HepG2 (cell line): ENCODE measurements at regions not wholly inside any gene's neighbourhood (a gene's known extent, or its start where the extent isn't known, plus 50 kb on each side); places are given as distances from the start of the nearest gene placed in this dataset.

ENCODE experiments used
- ATAC-seq: fragments of 200-7000 bp; cut with Tn5 transposase; 3 replicates; pipeline ENCODE4 v1.9.1; 2020; ENCODE audit warnings: mild to moderate bottlenecking, moderate library complexity
- BruUV-seq: library from RNA; stranded (reverse); fragments of 400-500 nt; replicated peaks from 2 replicates; lab custom pipeline; 2021; lab: Mats Ljungman, UMichigan
- CTCF ChIA-PET: fragments of 300-600 bp; formaldehyde crosslinking; extraction: SDS; loops from one replicate; lab custom pipeline; 2021; ENCODE audit warnings: low total read pairs, inconsistent platforms, low intra/inter-chr PET ratio; lab: Yijun Ruan, JAX
- POLR2A ChIA-PET: fragments of 350-600 bp; sonication (Branson Sonifier 250); formaldehyde crosslinking; loops from one replicate; lab custom pipeline; 2020; ENCODE audit warnings: antibody characterized with exemption, inconsistent platforms; lab: Yijun Ruan, JAX
- DNase-seq: peaks from one replicate; pipeline ENCODE4 v3.0.0-alpha.2; 2015; ENCODE audit warnings: low spot score
- FAIRE-seq: peaks from 3 replicates; lab custom pipeline; 2011; peaks lifted over from hg19 to GRCh38; lab: Jason Lieb, UNC
- H2AFZ ChIP-seq: one replicate; pipeline ENCODE4 v1.6.1; 2011; ENCODE audit warnings: low read length, inconsistent platforms
- H3K27ac ChIP-seq: fragments of 300-600 bp; 3 replicates; pipeline ENCODE4 v1.8.0; 2011; ENCODE audit warnings: mixed run types, mild to moderate bottlenecking, mixed read lengths, low read length, inconsistent platforms; ENCODE audit not compliant: insufficient read depth; ENCODE audit errors: extremely low read length
- H3K27me3 ChIP-seq, 2 experiments: fragments of 200-600 bp in 1 of 2; 2 replicates in 1 of 2; 3 replicates in 1 of 2; pipeline versions ENCODE4 v1.6.0 to v1.8.0; 2011; ENCODE audit warnings: low read length in 2 of 2, mild to moderate bottlenecking in 2 of 2, moderate library complexity in 2 of 2, inconsistent platforms in 1 of 2; ENCODE audit not compliant: insufficient read depth in 2 of 2, control insufficient read depth in 1 of 2
- H3K36me3 ChIP-seq, 2 experiments: fragments of 200-600 bp in 1 of 2; replicated peaks in 1 of 2; 2 replicates in 1 of 2; 3 replicates in 1 of 2; pipeline versions ENCODE4 v1.5.1 to v1.8.0; 2011; ENCODE audit warnings: low read length in 2 of 2, inconsistent platforms in 1 of 2; ENCODE audit not compliant: insufficient read depth in 2 of 2, control insufficient read depth in 1 of 2
- H3K4me1 ChIP-seq: 2 replicates; pipeline ENCODE4 v1.5.1; 2012; ENCODE audit warnings: low read length, inconsistent platforms; ENCODE audit not compliant: insufficient read depth
- H3K4me2 ChIP-seq: 2 replicates; pipeline ENCODE4 v1.6.0; 2011; ENCODE audit warnings: low read depth, low read length, inconsistent platforms
- H3K4me3 ChIP-seq, 3 experiments: fragments of 200-600 bp in 1 of 3; sonication (generic), shearing (Covaris generic) in 1 of 3; replicated peaks in 1 of 3; 2 replicates each; pipeline ENCODE4 v1.5.1; 2011 to 2016; ENCODE audit warnings: low read length in 3 of 3, inconsistent platforms in 2 of 3, low read depth in 2 of 3, mild to moderate bottlenecking in 2 of 3, control low read depth in 1 of 3, mixed read lengths in 1 of 3; ENCODE audit not compliant: insufficient read depth in 1 of 3
- H3K79me2 ChIP-seq: one replicate; pipeline ENCODE4 v1.6.1; 2011; ENCODE audit warnings: low read length, inconsistent platforms; ENCODE audit not compliant: insufficient read depth
- H3K9ac ChIP-seq: 2 replicates; pipeline ENCODE4 v1.6.0; 2011; ENCODE audit warnings: mild to moderate bottlenecking, low read depth, low read length, inconsistent platforms; ENCODE audit not compliant: insufficient read depth
- H3K9me3 ChIP-seq: 2 replicates; pipeline ENCODE4 v1.5.1; 2012; ENCODE audit warnings: mild to moderate bottlenecking, low read length
- H4K20me1 ChIP-seq: 2 replicates; pipeline ENCODE4 v1.6.0; 2011; ENCODE audit warnings: inconsistent platforms, mild to moderate bottlenecking, low read length, moderate library complexity; ENCODE audit not compliant: insufficient read depth
- STAG1 ChIP-seq: sonication (generic); formaldehyde crosslinking; IDR thresholded peaks from 2 replicates; pipeline ENCODE4 v1.4.0; 2020; ENCODE audit warnings: missing genetic modification reagents
- WGBS: methylation state at CpG from one replicate; pipeline ENCODE4 v1.1.6; 2017; ENCODE audit warnings: low lambda C conversion rate; 5-methylcytosine and 5-hydroxymethylcytosine counted together
- in situ Hi-C: cut with HindIII; loops from 2 replicates; pipeline ENCODE4 v1.10.0; 2017; ENCODE audit warnings: low pct_unique_long_range_greater_than_20kb; ENCODE audit not compliant: extremely low pct_ligation_motif_present
- intact Hi-C: fragments of 100-400 bp; cut with micrococcal nuclease; formaldehyde crosslinking; loops from one replicate; pipeline ENCODE4 v1.10.0; 2022; ENCODE audit not compliant: unreplicated experiment
- TF ChIP-seq, protein P1 (sequence below): sonication (generic); formaldehyde crosslinking; IDR thresholded peaks from 2 replicates; pipeline ENCODE4 v1.5.0; 2020; ENCODE audit warnings: mild to moderate bottlenecking, missing genetic modification reagents, moderate library complexity
- TF ChIP-seq, protein P2 (sequence below): sonication (generic); formaldehyde crosslinking; IDR thresholded peaks from 2 replicates; pipeline ENCODE4 v1.4.0; 2020; ENCODE audit warnings: mild to moderate bottlenecking, missing genetic modification reagents, borderline replicate concordance

DNA sequence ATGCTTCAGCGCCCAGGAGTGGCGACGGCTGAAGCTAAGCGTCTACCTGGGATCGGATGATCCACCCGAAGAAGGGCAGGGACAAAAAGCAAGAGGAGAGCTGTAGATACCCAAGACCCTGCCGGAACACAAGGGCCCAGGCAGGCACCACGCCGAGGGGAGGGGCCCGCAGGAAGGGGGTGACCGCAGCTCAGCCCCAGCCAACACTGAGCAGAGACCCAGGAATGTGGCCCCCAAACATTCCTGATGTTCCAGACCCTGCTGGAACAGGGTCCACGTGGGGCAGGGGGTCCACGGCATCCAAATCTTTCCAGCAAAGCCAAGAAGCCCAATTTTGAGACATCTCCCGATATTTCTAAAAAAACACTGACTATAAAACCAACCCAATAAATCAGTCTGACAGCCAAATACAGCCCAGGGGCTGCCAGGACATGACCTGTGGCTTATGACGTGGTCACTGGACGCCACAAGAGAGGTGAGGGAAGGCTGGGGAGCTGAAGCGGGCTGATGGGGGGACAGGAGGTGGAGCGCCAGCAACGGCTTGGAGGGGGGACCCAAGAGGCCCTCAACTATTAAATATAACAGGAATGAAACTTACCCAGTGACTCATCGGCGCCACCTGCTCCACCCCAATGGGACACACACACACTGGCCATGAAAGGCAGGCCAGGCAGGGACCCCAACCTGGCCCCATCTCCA lies 58.9 kb downstream of the NCOR2 start:
- BruUV-seq = no TSS peak
- H3K4me1 ChIP-seq = peaks cover 48% of the 10 kb centered on the region
- no peak for FAIRE-seq
- no peak overlapping the region for H3K27ac ChIP-seq
- no peak overlapping the region for H2AFZ ChIP-seq
- H4K20me1 ChIP-seq = peaks cover 17% of the 10 kb centered on the region; the same call in 1 of the 2 replicates
- TF ChIP-seq, protein P1, sequence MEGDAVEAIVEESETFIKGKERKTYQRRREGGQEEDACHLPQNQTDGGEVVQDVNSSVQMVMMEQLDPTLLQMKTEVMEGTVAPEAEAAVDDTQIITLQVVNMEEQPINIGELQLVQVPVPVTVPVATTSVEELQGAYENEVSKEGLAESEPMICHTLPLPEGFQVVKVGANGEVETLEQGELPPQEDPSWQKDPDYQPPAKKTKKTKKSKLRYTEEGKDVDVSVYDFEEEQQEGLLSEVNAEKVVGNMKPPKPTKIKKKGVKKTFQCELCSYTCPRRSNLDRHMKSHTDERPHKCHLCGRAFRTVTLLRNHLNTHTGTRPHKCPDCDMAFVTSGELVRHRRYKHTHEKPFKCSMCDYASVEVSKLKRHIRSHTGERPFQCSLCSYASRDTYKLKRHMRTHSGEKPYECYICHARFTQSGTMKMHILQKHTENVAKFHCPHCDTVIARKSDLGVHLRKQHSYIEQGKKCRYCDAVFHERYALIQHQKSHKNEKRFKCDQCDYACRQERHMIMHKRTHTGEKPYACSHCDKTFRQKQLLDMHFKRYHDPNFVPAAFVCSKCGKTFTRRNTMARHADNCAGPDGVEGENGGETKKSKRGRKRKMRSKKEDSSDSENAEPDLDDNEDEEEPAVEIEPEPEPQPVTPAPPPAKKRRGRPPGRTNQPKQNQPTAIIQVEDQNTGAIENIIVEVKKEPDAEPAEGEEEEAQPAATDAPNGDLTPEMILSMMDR (CRISPR knock-in tag) = peak; percentile 25; the same call in 1 of the 2 replicates
- TF ChIP-seq, protein P2, sequence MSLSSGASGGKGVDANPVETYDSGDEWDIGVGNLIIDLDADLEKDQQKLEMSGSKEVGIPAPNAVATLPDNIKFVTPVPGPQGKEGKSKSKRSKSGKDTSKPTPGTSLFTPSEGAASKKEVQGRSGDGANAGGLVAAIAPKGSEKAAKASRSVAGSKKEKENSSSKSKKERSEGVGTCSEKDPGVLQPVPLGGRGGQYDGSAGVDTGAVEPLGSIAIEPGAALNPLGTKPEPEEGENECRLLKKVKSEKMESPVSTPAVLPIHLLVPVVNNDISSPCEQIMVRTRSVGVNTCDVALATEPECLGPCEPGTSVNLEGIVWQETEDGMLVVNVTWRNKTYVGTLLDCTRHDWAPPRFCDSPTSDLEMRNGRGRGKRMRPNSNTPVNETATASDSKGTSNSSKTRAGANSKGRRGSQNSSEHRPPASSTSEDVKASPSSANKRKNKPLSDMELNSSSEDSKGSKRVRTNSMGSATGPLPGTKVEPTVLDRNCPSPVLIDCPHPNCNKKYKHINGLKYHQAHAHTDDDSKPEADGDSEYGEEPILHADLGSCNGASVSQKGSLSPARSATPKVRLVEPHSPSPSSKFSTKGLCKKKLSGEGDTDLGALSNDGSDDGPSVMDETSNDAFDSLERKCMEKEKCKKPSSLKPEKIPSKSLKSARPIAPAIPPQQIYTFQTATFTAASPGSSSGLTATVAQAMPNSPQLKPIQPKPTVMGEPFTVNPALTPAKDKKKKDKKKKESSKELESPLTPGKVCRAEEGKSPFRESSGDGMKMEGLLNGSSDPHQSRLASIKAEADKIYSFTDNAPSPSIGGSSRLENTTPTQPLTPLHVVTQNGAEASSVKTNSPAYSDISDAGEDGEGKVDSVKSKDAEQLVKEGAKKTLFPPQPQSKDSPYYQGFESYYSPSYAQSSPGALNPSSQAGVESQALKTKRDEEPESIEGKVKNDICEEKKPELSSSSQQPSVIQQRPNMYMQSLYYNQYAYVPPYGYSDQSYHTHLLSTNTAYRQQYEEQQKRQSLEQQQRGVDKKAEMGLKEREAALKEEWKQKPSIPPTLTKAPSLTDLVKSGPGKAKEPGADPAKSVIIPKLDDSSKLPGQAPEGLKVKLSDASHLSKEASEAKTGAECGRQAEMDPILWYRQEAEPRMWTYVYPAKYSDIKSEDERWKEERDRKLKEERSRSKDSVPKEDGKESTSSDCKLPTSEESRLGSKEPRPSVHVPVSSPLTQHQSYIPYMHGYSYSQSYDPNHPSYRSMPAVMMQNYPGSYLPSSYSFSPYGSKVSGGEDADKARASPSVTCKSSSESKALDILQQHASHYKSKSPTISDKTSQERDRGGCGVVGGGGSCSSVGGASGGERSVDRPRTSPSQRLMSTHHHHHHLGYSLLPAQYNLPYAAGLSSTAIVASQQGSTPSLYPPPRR (CRISPR knock-in tag) = no peak
- TF ChIP-seq STAG1 (CRISPR knock-in tag) = 0 out of 2 replicates have a peak, but pooled peaks have one; percentile 9
- TF ChIP-seq, all 625 proteins: peak for 2
- H3K4me3 ChIP-seq = no peak overlapping the region
- peaks cover 19% of the 10 kb centered on the region for H3K79me2 ChIP-seq
- no peaks in the 10 kb centered on the region; a peak in 2 of 5 replicates for H3K36me3 ChIP-seq
- H3K9ac ChIP-seq = no peak overlapping the region
- POLR2A ChIA-PET = interaction anchor here (1.5 kb wide), 1 partner anchor 10 kb away, joined by 9 read pairs; no protein-coding TSS in a partner anchor
- intact Hi-C loops (no loop called here), in situ Hi-C loops (no loop called here)
- CTCF ChIA-PET = no interaction called here
- no peaks in the 10 kb centered on the region for H3K9me3 ChIP-seq
- 95% methylated on average over 16 of the region's 21 CpGs for WGBS
- H3K27me3 ChIP-seq = no peaks in the 10 kb centered on the region
- no peak for ATAC-seq
- H3K4me2 ChIP-seq = no peak overlapping the region
- no peak for DNase-seq
